ENCODE measurements at regions not wholly inside any gene's neighbourhood (a gene's known extent, or its start where the extent isn't known, plus 50 kb on each side); places are given as distances from the start of the nearest gene placed in this dataset.

DNA sequence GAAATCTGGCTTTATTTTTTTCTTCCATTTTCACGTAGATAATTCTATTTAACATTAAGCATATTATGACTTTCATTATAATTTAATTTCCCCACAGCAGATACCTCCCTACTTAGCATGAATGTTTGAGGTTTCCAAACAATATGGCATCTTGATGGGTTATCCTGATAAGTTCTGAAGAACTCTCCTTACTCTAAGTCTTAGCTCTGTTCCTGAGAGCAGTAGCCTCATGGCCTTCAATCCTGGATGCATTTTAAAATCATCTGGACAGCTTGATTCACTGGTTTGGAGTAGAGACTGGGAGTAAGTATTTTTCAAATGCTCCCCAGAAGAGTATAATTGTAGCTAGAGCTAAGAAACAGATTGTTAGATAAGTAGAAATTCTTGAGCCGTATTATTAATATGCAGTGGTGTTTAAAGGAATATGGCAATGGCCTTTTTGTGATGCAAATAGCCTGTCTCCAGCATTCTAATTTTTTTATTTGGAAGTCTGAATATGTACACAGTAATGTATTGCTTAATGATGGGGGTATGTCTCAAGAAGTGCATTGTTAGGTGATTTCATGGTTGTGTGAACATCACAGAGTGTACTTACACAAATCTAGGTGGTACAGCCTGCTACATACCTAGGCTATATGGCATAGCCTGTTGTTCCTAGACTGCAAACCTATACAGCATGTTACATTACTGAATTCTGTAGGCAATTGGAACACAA lies 110.5 kb upstream of the EEF1E1 start:
- no peaks in the 10 kb centered on the region for H3K4me1 ChIP-seq (ENCODE audit: control insufficient read depth, insufficient read depth, low read length)
- H3K27me3 ChIP-seq (ENCODE audit: control insufficient read depth, insufficient read depth, low read length), result no peaks in the 10 kb centered on the region
- no peaks in the 10 kb centered on the region for H3K36me3 ChIP-seq (ENCODE audit: insufficient read depth, low read length)
- no peak overlapping the region for H3K4me3 ChIP-seq (ENCODE audit: low read length)
- no peak overlapping the region for H3K9ac ChIP-seq (ENCODE audit: low read depth, low read length)
- no peak overlapping the region for H3K4me2 ChIP-seq (ENCODE audit: low read length)
- H3K9me3 ChIP-seq (replicated peaks; ENCODE audit: low read length), result no peaks in the 10 kb centered on the region

DNA sequence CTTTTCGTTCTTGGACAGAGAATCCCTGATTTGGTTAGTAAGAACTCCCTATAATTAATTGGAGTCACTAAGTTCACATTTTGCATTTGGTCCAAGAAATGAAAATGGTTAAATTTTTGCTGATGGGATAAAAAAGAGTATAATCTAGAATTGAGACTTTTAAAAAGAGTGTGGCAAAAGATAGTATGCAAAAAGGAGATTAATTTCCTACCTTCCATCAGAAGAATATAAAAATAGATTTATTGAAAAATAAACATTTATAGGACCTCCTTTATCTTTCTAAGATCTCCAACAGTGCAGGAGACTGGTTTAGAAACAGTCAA lies 105.5 kb upstream of the EEF1E1 start:
- Histone ChIP-seq H3K36me3 (ENCODE audit: insufficient read depth, low read length) (no peaks in the 10 kb centered on the region), H3K27me3 (ENCODE audit: control insufficient read depth, insufficient read depth, low read length) (peaks cover 3% of the 10 kb centered on the region), H3K4me1 (ENCODE audit: control insufficient read depth, insufficient read depth, low read length) (no peaks in the 10 kb centered on the region), H3K9me3 (replicated peaks; ENCODE audit: low read length) (no peaks in the 10 kb centered on the region), H3K4me3 (ENCODE audit: low read length) (no peak overlapping the region), H3K9ac (ENCODE audit: low read depth, low read length) (no peak overlapping the region), H3K4me2 (ENCODE audit: low read length) (no peak overlapping the region)

DNA sequence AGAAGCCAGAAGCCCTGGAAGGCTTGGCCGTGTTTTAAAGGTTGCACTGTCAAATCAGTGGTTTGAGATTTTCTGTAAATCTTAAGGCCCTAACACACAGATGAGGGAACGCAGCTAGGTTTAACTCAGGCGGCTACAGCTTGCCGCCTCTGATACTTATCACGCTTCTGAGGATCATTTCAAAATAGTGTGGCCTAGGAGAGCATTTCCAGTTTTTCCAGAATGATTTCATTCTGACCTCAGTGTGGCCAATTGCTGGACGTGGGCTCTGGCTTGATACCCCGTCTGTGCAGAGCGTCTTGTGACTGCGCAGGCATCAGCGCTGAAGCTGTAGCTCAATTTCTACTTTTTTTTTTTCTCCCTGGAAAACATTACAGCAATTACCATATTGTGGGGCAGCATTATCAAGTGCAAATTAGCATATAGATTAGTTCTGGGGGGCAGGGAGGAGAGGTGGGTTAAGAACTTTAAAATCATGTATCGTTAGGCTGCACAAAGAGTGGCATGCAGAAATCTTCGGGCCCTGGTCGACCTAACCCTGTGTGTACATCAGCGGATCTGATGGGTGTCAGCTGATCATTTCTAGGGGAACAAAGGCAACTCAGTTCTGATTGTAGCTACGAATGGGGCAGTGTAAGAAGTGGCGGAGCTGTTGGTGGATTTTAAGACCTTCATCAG lies 105.0 kb upstream of the EEF1E1 start:
- Histone ChIP-seq H3K9ac (ENCODE audit: low read depth, low read length) (no peak overlapping the region), H3K4me3 (ENCODE audit: low read length) (no peak overlapping the region), H3K27me3 (ENCODE audit: control insufficient read depth, insufficient read depth, low read length) (peaks cover 3% of the 10 kb centered on the region)

DNA sequence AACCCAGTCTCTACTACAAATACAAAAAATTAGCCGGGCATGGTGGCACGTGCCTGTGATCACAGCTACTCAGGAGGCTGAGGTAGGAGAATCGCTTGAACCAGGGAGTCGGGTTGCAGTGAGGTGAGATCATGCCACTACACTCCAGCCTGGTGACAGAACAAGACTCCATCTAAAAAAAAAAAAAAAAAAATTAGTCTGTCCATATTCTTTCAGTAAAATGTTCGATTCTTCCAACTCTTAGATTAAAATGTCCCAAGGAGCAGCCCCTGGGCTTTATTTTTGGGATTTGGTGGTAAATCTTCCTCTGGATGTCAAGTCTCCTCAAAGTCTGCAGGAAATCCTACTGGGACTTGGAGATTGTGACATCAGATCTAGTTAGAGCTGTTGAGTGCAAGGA lies 101.0 kb upstream of the EEF1E1 start:
- H3K9me3 ChIP-seq (replicated peaks; ENCODE audit: low read length), result no peaks in the 10 kb centered on the region
- no peak overlapping the region for H3K4me2 ChIP-seq (ENCODE audit: low read length)
- H3K9ac ChIP-seq (ENCODE audit: low read depth, low read length), result no peak overlapping the region
- no peaks in the 10 kb centered on the region for H3K36me3 ChIP-seq (ENCODE audit: insufficient read depth, low read length)
- H3K27me3 ChIP-seq (ENCODE audit: control insufficient read depth, insufficient read depth, low read length), result peaks cover 3% of the 10 kb centered on the region
- H3K4me3 ChIP-seq (ENCODE audit: low read length), result no peak overlapping the region
- H3K4me1 ChIP-seq (ENCODE audit: control insufficient read depth, insufficient read depth, low read length), result no peaks in the 10 kb centered on the region

More for the DNA sequence above, 105.0 kb upstream of the EEF1E1 start:
- H3K4me1 ChIP-seq (ENCODE audit: control insufficient read depth, insufficient read depth, low read length), result no peaks in the 10 kb centered on the region
- H3K4me2 ChIP-seq (ENCODE audit: low read length), result no peak overlapping the region
- no peaks in the 10 kb centered on the region for H3K36me3 ChIP-seq (ENCODE audit: insufficient read depth, low read length)
- H3K9me3 ChIP-seq (replicated peaks; ENCODE audit: low read length), result no peaks in the 10 kb centered on the region

DNA sequence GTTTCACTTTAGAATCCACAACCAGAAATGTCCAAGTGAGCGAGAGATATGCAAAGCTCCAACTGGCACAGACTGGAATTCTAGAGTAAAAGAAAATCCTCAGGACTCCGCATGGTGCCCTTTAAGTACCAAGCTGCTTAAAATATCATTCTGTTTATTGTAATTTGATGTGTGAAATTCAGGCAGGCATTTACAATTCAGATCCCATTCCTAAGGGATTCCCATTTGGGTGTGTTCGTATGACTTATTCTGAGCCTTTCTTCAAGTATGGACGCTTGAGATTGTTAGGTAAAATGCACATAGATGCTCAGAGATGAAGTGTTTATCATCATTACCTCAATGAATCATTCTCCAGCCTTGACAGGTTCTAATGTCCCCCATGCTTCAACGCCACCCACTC lies 99.3 kb upstream of the EEF1E1 start:
- Histone ChIP-seq H3K4me3 (ENCODE audit: low read length) (no peak overlapping the region), H3K36me3 (ENCODE audit: insufficient read depth, low read length) (no peaks in the 10 kb centered on the region), H3K9me3 (replicated peaks; ENCODE audit: low read length) (no peaks in the 10 kb centered on the region), H3K27me3 (ENCODE audit: control insufficient read depth, insufficient read depth, low read length) (no peaks in the 10 kb centered on the region), H3K9ac (ENCODE audit: low read depth, low read length) (no peak overlapping the region), H3K4me1 (ENCODE audit: control insufficient read depth, insufficient read depth, low read length) (no peaks in the 10 kb centered on the region), H3K4me2 (ENCODE audit: low read length) (no peak overlapping the region)

DNA sequence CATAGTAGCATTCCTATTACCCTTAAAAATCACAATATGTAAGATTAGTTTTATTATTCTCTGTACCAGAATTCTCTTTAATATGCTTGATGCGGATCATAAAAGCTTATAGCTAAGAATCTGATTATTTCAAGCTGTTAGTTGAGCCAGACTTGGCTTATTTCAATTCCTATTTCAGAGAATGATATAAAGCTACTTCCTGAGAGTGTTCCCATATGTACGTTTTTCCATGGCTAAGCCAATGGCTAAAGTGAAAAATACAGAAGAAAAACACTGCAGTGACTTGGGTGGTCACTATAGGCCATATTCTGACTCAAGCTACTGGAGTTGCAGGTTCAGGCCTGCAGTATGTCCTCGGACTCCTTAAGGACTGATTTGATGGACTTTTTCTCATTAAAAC lies 97.9 kb upstream of the EEF1E1 start:
- H3K4me3 ChIP-seq (ENCODE audit: low read length), result no peak overlapping the region

DNA sequence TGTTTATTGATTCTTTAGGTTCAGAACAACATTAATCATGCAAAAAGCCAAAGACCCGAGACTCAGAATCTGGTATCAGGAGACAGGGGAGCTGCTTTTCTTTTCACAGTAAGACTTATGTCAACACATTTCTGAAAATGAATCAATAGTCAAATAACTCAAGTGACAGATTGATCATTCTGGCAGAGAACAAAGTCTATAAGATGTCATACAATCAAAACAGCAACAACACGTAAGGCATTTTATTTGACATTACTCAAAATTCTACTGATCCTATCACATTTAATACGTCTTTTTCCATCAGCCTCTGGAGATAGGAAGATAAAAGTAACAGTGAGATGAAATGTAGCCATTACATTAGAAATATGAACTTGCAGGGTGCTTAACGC lies 93.4 kb upstream of the EEF1E1 start:
- H3K4me1 ChIP-seq (ENCODE audit: control insufficient read depth, insufficient read depth, low read length), result no peaks in the 10 kb centered on the region
- H3K4me2 ChIP-seq (ENCODE audit: low read length), result no peak overlapping the region
- H3K4me3 ChIP-seq (ENCODE audit: low read length), result no peak overlapping the region
- no peaks in the 10 kb centered on the region for H3K36me3 ChIP-seq (ENCODE audit: insufficient read depth, low read length)
- H3K9ac ChIP-seq (ENCODE audit: low read depth, low read length), result no peak overlapping the region
- H3K9me3 ChIP-seq (replicated peaks; ENCODE audit: low read length), result no peaks in the 10 kb centered on the region
- no peaks in the 10 kb centered on the region for H3K27me3 ChIP-seq (ENCODE audit: control insufficient read depth, insufficient read depth, low read length)

More for the DNA sequence above, 97.9 kb upstream of the EEF1E1 start:
- H3K9me3 ChIP-seq (replicated peaks; ENCODE audit: low read length), result no peaks in the 10 kb centered on the region
- H3K36me3 ChIP-seq (ENCODE audit: insufficient read depth, low read length), result no peaks in the 10 kb centered on the region
- no peaks in the 10 kb centered on the region for H3K4me1 ChIP-seq (ENCODE audit: control insufficient read depth, insufficient read depth, low read length)
- H3K4me2 ChIP-seq (ENCODE audit: low read length), result no peak overlapping the region
- no peaks in the 10 kb centered on the region for H3K27me3 ChIP-seq (ENCODE audit: control insufficient read depth, insufficient read depth, low read length)
- no peak overlapping the region for H3K9ac ChIP-seq (ENCODE audit: low read depth, low read length)

DNA sequence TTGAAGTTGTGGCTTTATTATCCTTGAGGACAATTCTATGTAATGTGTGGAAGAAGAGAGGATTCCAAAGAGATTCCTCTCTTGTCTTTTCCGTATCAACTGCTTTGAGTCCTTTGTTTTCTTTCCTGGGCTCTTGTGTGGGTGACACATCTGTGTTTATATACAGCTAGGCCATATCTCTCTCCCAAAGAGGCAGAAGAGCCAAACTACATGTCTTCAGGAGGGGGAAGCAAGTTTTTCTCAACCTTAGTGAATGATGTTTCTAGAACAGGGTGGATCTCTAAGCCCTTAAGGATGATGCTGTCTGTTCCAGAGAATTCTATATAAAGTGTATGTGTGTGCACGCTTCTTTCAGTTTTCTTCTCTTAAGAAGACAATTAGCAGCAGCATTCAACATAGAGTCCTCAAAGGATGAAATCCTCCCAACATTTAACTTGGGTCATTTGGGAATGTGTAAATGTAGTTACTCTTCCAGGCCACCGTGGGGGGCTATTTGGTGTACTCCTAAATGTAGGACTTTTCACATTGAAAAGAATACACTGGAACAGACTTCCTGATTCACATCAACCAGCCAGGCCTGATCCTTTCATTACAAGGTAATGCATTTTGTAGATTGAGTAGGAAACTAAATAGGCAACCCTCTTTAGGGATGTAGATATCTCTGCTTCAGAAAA lies 92.8 kb upstream of the EEF1E1 start:
- Histone ChIP-seq H3K9me3 (replicated peaks; ENCODE audit: low read length) (no peaks in the 10 kb centered on the region), H3K4me2 (ENCODE audit: low read length) (no peak overlapping the region), H3K9ac (ENCODE audit: low read depth, low read length) (no peak overlapping the region), H3K4me3 (ENCODE audit: low read length) (no peak overlapping the region), H3K36me3 (ENCODE audit: insufficient read depth, low read length) (no peaks in the 10 kb centered on the region), H3K4me1 (ENCODE audit: control insufficient read depth, insufficient read depth, low read length) (no peaks in the 10 kb centered on the region), H3K27me3 (ENCODE audit: control insufficient read depth, insufficient read depth, low read length) (no peaks in the 10 kb centered on the region)

DNA sequence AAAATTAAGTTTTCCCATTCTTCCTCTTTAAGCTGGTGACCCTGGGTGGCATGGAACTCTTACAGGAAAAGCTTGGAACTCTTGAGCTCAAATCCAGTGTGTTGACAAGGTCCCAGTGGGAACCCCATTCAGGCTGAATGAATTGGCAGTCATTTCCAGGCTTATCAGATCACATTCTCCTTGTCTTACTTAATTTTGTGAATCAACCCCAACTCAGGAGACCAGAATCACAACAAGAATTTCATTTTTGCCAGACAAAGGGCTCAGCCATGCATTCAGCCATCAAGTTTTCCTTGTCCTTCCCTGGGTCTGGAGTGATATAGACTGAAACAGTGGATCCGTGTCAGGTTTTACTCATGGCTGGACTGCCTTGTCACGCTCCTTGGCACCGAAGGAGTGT lies 92.1 kb upstream of the EEF1E1 start:
- no peaks in the 10 kb centered on the region for H3K36me3 ChIP-seq (ENCODE audit: insufficient read depth, low read length)
- no peak overlapping the region for H3K4me3 ChIP-seq (ENCODE audit: low read length)
- no peak overlapping the region for H3K9ac ChIP-seq (ENCODE audit: low read depth, low read length)
- no peaks in the 10 kb centered on the region for H3K9me3 ChIP-seq (replicated peaks; ENCODE audit: low read length)
- no peak overlapping the region for H3K4me2 ChIP-seq (ENCODE audit: low read length)
- H3K4me1 ChIP-seq (ENCODE audit: control insufficient read depth, insufficient read depth, low read length), result no peaks in the 10 kb centered on the region
- no peaks in the 10 kb centered on the region for H3K27me3 ChIP-seq (ENCODE audit: control insufficient read depth, insufficient read depth, low read length)

DNA sequence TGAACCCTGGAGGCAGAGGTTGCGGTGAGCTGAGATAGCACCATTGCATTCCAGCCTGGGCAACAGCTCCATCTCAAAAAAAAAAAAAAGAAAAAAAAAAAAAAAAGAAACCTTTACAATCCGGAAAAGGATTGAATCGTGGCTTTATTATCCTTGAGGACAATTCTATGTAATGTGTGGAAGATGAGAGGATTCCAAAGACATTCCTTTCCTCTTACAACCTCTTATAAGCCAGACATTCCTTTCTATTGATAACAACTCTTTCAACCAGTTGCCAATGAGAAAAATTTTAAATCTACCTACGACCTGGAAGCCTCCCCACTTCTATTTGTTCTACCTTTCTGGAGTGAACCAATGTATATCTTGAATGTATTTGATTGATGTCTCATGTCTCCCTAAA lies 91.2 kb upstream of the EEF1E1 start:
- Histone ChIP-seq H3K4me3 (ENCODE audit: low read length) (no peak overlapping the region), H3K9me3 (replicated peaks; ENCODE audit: low read length) (no peaks in the 10 kb centered on the region), H3K36me3 (ENCODE audit: insufficient read depth, low read length) (no peaks in the 10 kb centered on the region), H3K27me3 (ENCODE audit: control insufficient read depth, insufficient read depth, low read length) (no peaks in the 10 kb centered on the region), H3K9ac (ENCODE audit: low read depth, low read length) (no peak overlapping the region), H3K4me2 (ENCODE audit: low read length) (no peak overlapping the region), H3K4me1 (ENCODE audit: control insufficient read depth, insufficient read depth, low read length) (no peaks in the 10 kb centered on the region)

DNA sequence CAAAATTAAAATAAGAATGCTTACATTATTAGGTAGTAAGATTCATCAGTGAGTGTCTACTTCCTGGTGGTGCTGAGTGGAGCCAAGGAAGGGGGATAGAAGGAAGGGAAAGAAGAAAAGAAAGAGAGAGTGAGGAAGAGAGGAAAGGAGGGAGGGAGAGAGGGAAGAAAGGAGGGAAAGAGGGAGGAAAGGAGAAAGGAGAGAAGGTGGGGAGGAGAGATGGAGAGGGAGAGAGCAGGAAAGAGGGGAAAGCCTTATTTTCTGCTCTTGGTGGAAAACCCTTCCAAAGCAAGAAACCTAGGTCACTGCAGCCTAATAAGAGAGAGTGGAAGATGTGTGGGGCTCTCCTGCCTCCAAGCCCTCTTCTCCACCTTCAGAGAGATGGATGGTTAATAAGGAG lies 90.2 kb upstream of the EEF1E1 start:
- Histone ChIP-seq H3K4me2 (ENCODE audit: low read length) (no peak overlapping the region), H3K36me3 (ENCODE audit: insufficient read depth, low read length) (no peaks in the 10 kb centered on the region), H3K9ac (ENCODE audit: low read depth, low read length) (no peak overlapping the region), H3K4me3 (ENCODE audit: low read length) (no peak overlapping the region), H3K4me1 (ENCODE audit: control insufficient read depth, insufficient read depth, low read length) (no peaks in the 10 kb centered on the region), H3K9me3 (replicated peaks; ENCODE audit: low read length) (no peaks in the 10 kb centered on the region), H3K27me3 (ENCODE audit: control insufficient read depth, insufficient read depth, low read length) (no peaks in the 10 kb centered on the region)

DNA sequence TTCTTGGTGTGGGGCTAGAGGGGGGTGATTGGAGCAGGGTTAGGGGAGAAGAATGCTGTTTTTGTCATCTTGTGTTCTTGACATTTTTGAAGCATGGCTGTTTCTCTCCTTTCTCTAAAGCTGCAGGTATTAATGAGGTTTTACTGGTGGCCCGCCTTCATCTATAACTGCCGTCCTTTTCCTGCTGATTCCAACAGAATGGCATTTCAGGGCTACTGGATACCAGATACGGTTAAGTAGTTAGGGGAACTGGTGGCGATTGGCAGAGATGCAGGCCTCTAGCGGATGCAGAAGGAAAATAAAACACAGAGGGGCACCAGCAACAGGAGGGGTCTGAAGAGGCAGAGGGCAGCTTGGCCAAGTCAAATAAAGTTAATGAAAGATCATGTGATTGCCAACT lies 89.7 kb upstream of the EEF1E1 start:
- Histone ChIP-seq H3K9me3 (replicated peaks; ENCODE audit: low read length) (no peaks in the 10 kb centered on the region), H3K36me3 (ENCODE audit: insufficient read depth, low read length) (no peaks in the 10 kb centered on the region), H3K27me3 (ENCODE audit: control insufficient read depth, insufficient read depth, low read length) (no peaks in the 10 kb centered on the region), H3K9ac (ENCODE audit: low read depth, low read length) (no peak overlapping the region), H3K4me1 (ENCODE audit: control insufficient read depth, insufficient read depth, low read length) (no peaks in the 10 kb centered on the region), H3K4me2 (ENCODE audit: low read length) (no peak overlapping the region), H3K4me3 (ENCODE audit: low read length) (no peak overlapping the region)
